Stimulated activated CD4-positive, alpha-beta T cell treated with anti-CD3 and anti-CD28 coated beads, Interleukin-1b, Interleukin-23, amount 100 ng/mL, for 4 hours (primary cell): ENCODE measurements at regions not wholly inside any gene's neighbourhood (a gene's known extent, or its start where the extent isn't known, plus 50 kb on each side); places are given as distances from the start of the nearest gene placed in this dataset.
"Not testable (repeated sequence)": the region's sequence is repeated elsewhere in the genome, so short reads cannot be mapped to it uniquely, and the experiment has no call there.

Experiments used
- DNase-seq, 2 donors: peaks; one replicate each; pipeline ENCODE4 v3.0.0-alpha.2; 2020; ENCODE audit warnings: low read depth in 2 of 2

GRCh38 chr13:44711706-44712105 lies 135.6 kb upstream of the TSC22D1 start:
- no peak for DNase-seq

GRCh38 chr13:44710576-44710975 lies 134.4 kb upstream of the TSC22D1 start:
- no peak for DNase-seq

- not testable (repeated sequence) for DNase-seq
Measured at GRCh38 chr13:44704811-44705210, 128.7 kb upstream of the TSC22D1 start.

- DNase-seq, result no peak
Measured at GRCh38 chr13:44703371-44703770, 127.2 kb upstream of the TSC22D1 start.

DNA sequence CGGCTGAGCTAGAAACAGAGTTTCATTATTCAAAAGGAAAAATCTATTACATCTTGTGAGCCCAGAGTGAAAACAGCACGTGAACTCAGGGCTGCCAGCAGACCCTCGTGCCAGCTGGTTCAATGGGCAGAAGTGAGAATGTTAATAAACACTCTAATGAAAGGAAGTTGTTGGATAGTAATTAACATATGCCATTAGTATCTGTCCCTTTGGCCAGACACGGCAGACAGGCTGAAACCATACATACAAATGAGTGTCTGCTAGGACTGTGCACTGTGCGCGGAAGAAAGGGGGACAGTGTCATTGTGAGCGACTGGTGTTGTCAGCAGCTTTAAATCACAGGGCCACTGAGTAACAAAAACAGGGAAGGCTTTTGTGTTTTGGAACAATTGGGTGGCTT lies 121.9 kb upstream of the TSC22D1 start:
- no peak for DNase-seq

DNA sequence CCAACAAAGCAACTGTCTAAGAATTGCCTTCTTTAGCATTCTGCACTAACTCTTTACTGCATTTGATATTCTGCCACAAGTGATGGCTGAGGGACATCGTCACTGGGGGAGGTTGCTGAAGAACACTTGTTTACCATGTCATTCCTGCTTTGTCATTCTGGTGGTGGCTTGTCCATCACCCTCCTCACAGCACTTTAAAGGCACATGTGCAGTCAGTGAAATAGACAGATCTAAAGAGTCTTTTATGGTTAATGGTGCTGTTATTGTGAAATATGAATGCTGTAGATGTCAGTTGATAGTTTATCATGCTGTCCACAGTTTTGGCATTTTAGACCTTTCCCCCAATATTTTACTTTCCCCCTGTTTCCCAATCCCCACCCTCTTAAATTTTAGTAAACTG lies 120.9 kb upstream of the TSC22D1 start:
- DNase-seq, result no peak

DNA sequence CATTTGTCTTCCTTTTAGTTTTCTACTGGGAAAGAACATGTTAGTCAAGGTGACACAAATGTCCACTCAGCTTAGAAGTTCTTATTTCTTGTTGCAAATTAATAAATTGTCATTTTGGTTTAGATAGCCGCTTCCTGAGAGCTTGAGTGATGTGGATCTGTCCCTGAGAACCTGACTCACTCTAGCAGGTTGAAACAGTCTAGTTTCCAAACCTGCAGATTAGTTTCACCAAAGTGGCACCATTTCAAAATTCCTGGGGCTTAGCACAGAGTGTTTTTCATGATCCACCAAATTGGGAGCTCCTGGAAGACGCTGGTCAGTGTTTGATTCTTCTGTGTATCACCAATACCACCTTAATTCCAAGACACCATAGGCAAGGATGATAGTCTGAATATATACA lies 119.4 kb upstream of the TSC22D1 start:
- no peak for DNase-seq

DNA sequence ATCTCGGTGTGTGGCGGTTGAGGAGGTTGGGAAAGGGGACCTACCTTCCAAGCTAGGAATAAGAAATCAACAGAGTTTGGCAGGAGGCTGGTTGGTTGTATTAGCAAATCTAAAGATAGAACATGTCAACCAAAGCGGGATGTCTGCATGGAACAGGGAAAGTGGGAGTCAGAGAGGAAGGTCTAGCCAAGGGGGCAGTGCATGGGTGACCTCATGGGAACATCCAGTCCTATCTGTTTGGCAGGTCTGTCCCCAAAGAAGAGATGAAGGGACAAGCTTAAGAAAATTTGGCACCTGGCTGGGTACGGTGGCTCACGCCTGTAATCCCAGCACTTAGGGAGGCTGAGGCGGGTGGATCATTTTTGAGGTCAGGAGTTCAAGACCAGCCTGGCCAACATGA lies 118.7 kb upstream of the TSC22D1 start:
- DNase-seq, result no peak

- no peak for DNase-seq
Measured at GRCh38 chr13:44694291-44694690, 118.2 kb upstream of the TSC22D1 start.

GRCh38 chr13:44693156-44693764 lies 117.1 kb upstream of the TSC22D1 start:
- DNase-seq, result no peak

DNA sequence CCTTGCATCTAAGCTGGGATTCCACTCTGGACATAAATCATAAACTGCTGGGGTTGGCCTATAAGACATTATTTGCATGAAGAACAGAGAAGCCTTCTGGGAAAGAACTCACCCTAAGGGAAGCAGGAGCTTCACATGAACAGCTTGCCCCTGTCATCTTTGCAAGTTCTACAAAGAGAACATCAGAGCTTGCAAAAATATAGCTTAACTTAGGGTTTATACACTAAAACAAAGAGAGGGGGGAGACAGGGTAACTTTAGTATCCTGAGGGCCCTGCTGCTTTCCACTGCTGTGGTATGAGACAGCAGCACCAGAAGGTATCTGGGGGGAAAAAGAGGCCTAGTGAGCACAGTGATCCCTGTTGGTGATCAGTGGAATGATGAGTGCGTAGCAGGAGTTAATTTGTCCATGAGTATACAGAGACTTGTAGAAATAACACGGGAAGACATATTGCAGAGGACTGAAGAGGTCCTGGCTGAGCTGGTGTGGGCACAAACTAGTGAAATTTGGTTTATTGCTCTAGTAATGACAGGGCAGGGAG lies 116.1 kb upstream of the TSC22D1 start:
- no peak for DNase-seq

GRCh38 chr13:44690376-44690775 lies 114.2 kb upstream of the TSC22D1 start:
- DNase-seq, result no peak

DNA sequence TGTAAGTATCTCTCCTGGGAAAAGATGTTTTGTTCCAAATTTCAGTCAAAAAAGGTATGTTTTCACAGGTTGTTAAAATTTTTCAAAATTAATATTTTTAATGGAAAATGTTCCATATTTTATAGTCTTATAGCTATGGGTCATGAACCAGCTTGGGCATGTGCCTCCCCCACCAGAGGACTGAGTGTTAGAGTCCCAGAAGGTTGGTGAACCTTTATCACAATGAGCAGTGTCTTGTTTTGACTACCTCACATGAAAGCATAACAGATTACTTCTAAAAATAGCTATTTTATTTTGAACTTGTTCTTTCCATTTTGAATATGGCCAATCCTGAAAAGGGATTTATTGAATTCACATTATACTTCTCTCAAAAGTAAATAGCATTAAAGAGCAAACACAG lies 112.5 kb upstream of the TSC22D1 start:
- DNase-seq, result no peak

- no peak for DNase-seq
Measured at GRCh38 chr13:44686531-44686934, 110.4 kb upstream of the TSC22D1 start.

- DNase-seq, result no peak
Measured at GRCh38 chr13:44685641-44686040, 109.5 kb upstream of the TSC22D1 start.

GRCh38 chr13:44682416-44682815 lies 106.3 kb upstream of the TSC22D1 start:
- DNase-seq, result not testable (repeated sequence)

DNA sequence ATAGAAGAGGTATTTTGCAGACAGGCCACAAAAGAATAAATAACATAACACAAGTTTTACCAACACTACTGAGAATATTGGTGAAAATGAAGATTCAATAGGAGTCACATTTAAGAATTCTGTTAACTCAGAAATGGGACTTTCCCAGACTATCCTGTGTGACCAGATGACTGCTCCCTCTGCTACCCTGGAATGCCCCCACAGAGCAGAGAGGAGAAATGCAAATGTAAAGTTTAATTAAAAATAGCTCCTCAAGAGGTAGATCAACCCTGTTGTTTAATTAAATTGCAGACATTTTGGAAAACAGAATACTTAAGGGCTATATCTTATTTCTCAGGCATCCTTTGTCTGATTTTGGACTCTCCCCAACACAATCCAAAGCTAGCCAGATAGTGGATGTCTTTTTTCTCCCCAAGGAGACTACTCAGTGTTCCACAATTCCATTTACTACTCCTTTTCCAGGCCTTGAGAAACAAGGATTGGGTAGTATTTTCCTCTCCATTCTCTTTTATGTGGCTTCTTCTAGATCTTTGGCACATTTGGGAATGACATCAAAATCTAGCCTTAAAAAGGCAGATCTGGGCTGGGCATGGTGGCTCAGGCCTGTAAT lies 104.7 kb upstream of the TSC22D1 start:
- DNase-seq, result no peak

GRCh38 chr13:44679597-44679996 lies 103.5 kb upstream of the TSC22D1 start:
- DNase-seq, result no peak

DNA sequence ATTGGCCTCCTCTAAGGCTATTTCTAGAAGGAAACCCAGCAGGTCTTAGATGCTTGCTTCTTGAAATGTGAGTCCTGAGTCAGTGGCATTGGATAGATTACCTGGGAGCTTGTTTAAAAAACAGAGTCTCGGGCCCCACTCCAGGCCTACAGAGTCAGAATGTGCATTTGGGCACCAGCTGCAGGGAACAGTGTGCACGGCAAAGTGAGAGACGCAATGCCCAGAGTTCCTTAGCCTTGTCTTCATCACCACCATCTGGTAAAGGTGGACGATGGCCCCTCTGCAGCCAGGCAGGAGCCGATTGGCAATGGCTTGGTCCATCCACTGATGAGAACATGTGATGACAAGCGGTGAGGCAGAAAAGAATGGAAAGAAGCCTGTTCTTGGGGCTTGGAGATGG lies 102.1 kb upstream of the TSC22D1 start:
- DNase-seq, result no peak

DNA sequence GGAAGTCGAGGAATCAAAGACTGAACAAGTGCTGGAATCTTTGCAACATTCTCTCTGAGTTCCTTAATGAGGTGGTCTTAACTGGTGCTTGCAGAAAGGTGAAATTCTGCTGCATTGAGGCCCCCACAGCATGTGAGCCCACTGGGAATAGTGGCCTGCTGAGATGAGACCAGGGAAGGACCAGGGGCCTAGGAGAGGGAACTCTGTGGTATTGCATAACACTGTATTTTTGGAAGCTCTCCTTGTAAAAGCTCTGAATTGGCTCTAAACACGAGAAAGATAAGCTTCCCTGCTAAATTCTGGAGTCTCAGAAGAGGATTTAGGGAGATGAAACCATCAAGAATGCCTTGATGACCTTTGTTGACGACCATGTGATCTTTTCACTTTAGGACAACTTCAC lies 100.4 kb upstream of the TSC22D1 start:
- no peak for DNase-seq

DNA sequence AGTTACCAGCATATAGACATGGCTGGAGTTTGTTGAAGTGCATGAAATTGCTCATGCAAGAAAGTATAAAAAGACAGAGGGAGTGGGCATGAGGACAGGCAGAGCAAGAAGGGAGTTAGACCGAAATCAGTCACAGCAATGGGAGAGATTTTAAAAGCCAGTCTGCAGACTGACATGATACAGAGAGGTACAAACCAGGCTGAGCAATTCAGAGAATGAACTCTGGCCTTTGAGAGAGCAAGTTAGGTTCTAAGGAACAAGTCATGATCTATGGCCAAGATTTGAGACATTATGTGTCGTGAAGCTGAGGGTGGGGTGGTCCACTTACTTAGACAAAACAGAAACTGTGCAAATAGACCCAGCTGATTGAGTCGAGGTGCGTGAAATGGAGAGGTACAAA lies 93.4 kb upstream of the TSC22D1 start:
- DNase-seq, result no peak

DNA sequence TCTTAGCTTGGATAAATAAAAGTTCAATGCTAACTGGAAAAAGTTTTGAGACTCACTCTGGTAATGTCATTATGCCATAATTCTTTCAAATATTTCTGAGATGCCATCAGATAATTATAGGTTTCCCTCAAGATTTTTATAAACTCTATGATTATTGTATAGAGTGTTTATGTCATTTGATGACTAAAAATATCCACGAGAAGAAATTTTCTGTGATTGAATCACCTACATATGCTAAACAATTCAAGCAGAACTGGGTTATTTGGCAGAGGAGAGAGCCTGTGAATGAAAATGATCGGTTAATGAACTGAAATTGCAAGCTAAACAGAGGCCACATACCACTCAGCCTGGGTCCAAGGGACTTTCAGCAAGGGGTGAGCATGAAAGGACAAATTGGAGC lies 92.6 kb upstream of the TSC22D1 start:
- DNase-seq, result no peak

DNA sequence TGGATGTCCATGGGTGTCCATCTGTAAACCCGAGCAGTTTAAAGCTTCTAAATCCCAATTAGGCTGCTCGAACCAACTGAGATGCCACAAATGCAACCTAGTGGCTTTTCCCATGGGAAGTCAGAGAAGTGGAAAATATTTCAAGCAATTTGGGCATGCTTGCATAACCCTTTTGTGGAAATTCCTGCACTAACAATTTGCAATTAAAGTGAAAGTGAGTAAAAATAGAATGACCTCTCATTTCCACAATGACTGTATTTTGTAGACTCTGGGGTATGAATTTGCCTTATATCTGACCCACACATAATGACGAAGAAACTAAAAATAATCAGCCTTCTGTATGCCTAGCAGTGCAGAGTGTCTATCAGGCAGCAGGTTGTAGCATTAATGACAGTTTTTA lies 91.8 kb upstream of the TSC22D1 start:
- DNase-seq, result no peak

- not testable (repeated sequence) for DNase-seq
Measured at GRCh38 chr13:44666538-44666937, 90.4 kb upstream of the TSC22D1 start.
